HUES48 (cell line): ENCODE measurements at regions not wholly inside any gene's neighbourhood (a gene's known extent, or its start where the extent isn't known, plus 50 kb on each side); places are given as distances from the start of the nearest gene placed in this dataset.

Experiments used
- H3K27ac ChIP-seq: one replicate; pipeline ENCODE4 v1.7.0; 2013; ENCODE audit warnings: low read depth, low read length, inconsistent platforms
- H3K27me3 ChIP-seq: 2 replicates; pipeline ENCODE4 v1.6.1; 2013; ENCODE audit warnings: mild to moderate bottlenecking, low read length; ENCODE audit not compliant: control insufficient read depth, insufficient read depth
- H3K36me3 ChIP-seq: 2 replicates; pipeline ENCODE4 v1.6.1; 2013; ENCODE audit warnings: low read length; ENCODE audit not compliant: control insufficient read depth, insufficient read depth
- H3K4me1 ChIP-seq: 2 replicates; pipeline ENCODE4 v1.6.1; 2013; ENCODE audit warnings: mild to moderate bottlenecking, low read length; ENCODE audit not compliant: control insufficient read depth, insufficient read depth
- H3K4me3 ChIP-seq: 2 replicates; pipeline ENCODE4 v1.5.1; 2013; ENCODE audit warnings: mild to moderate bottlenecking, low read depth, low read length
- H3K9ac ChIP-seq: 2 replicates; pipeline ENCODE4 v1.6.1; 2013; ENCODE audit warnings: mild to moderate bottlenecking, low read depth, low read length, moderate library complexity
- H3K9me3 ChIP-seq: 2 replicates; pipeline ENCODE4 v1.6.1; 2013; ENCODE audit warnings: low read length; ENCODE audit not compliant: control insufficient read depth, insufficient read depth

GRCh38 chr3:145118303-145118702 is 1042.7 kb downstream of the PLOD2 start:
- peaks cover 6% of the 10 kb centered on the region for H3K4me1 ChIP-seq
- H3K9me3 ChIP-seq, result no peaks in the 10 kb centered on the region
- H3K27ac ChIP-seq, result no peak overlapping the region
- H3K9ac ChIP-seq, result no peak overlapping the region
- H3K4me3 ChIP-seq, result no peak overlapping the region
- H3K27me3 ChIP-seq, result no peaks in the 10 kb centered on the region
- H3K36me3 ChIP-seq, result no peaks in the 10 kb centered on the region

DNA sequence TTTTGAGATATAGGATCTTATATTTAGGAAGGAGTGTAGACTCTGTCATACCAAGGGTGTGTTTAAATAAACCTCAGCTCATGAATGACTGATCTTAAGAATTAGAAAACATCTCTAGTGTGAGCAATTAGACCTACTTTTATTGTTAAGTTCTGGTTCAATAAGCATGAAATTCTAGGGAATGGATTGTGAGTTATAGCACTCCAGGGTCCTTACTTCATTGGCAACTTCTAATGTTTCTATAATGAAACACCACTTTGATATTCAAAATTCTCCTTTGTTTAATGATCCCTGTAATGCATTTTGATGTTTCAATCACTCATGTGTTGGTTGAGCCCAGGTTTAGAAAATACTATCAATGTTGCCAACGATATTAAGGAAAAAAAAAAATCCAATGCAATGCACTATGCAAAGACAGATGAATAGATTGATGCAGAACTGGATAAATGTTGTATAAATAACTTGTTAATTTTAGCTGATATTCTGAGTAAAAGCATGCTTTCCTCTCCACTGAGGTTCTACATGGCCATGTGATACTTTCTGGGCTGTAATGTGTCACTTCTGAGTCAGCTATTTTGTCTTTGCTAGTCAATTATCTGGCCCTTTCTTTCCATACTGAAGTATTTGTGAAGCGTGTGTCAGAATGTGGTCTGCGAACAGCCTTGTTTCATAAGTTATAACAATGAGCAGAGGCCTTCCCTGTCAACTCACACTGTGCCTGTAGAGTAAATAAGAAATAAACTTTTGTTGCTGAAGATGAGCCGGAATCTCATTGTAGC is 1035.9 kb downstream of the PLOD2 start:
- no peaks in the 10 kb centered on the region for H3K4me1 ChIP-seq
- H3K4me3 ChIP-seq, result no peak overlapping the region
- no peaks in the 10 kb centered on the region for H3K36me3 ChIP-seq
- H3K9me3 ChIP-seq, result no peaks in the 10 kb centered on the region
- H3K9ac ChIP-seq, result no peak overlapping the region
- H3K27ac ChIP-seq, result no peak overlapping the region
- no peaks in the 10 kb centered on the region for H3K27me3 ChIP-seq

DNA sequence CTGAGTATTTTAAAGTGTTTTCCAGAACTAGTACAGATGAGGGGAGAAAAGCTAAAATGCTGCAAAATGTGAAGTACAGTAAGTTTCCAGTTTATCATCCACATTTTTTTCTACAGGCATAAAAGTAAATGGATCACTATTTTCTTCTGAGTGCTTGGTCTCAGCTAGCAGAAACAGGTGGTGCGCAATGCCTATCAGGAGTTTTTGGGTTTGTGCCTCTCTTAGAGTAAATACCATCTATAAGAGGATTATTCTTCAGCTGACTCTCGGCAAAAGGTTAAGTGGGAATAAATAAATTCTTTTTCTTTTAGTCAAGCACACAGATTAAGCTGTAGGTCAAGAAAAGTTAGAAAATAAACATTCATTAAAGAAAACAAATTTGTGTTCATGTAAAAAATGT is 1027.7 kb downstream of the PLOD2 start:
- Histone ChIP-seq H3K36me3 (no peaks in the 10 kb centered on the region), H3K27ac (no peak overlapping the region), H3K9me3 (no peaks in the 10 kb centered on the region), H3K4me1 (peaks cover 16% of the 10 kb centered on the region), H3K27me3 (no peaks in the 10 kb centered on the region), H3K4me3 (no peak overlapping the region), H3K9ac (no peak overlapping the region)

- H3K4me1 ChIP-seq, result peaks cover 16% of the 10 kb centered on the region
These were observed 1026.2 kb downstream of the PLOD2 start for GRCh38 chr3:145134738-145135137.

DNA sequence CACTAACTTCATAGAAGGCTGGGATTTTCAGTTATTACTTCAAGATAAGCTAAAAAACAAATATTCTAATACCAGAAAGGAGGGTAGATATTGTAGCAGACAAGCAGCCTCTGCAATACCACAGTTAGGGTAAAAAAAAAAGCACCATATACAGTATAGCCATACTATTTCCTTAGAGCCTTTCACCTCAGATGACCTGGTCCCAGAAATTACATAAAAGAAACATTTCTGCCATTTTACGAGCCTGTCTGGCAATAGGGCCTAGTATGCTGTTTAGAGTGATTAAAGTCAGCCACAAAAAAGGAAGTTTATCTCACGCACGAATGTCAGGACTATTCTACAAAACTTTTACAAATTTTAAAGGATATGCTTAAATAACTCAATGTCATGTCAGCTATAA is 1016.6 kb downstream of the PLOD2 start:
- Histone ChIP-seq H3K9me3 (no peaks in the 10 kb centered on the region), H3K9ac (no peak overlapping the region), H3K27ac (no peak overlapping the region), H3K4me3 (no peak overlapping the region), H3K27me3 (no peaks in the 10 kb centered on the region), H3K4me1 (no peaks in the 10 kb centered on the region), H3K36me3 (no peaks in the 10 kb centered on the region)

More at GRCh38 chr3:145134738-145135137, 1026.2 kb downstream of the PLOD2 start:
- no peaks in the 10 kb centered on the region for H3K27me3 ChIP-seq
- peak overlapping the region; percentile 67 for H3K27ac ChIP-seq
- no peak overlapping the region for H3K9ac ChIP-seq
- H3K9me3 ChIP-seq, result no peaks in the 10 kb centered on the region
- H3K4me3 ChIP-seq, result no peak overlapping the region
- no peaks in the 10 kb centered on the region for H3K36me3 ChIP-seq

DNA sequence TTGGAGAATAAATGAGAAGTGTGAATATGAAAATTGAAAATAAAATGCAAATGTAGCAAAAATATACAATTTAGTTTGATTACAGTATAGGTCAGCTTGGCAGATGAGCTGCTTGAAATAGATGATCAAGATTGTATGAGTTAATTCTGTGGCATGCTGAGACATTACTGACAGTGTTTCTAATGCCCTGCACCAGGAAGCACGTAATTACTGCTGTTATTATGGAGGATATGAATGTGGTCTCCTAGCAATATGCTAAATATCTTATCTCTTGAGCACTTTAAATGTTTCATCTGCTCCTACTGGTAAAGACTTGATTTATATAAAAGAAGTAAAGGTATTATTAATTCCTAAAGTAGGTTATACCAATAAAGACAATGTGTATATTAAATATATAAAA is 1015.5 kb downstream of the PLOD2 start:
- H3K9me3 ChIP-seq, result no peaks in the 10 kb centered on the region
- no peak overlapping the region for H3K27ac ChIP-seq
- no peaks in the 10 kb centered on the region for H3K4me1 ChIP-seq
- H3K27me3 ChIP-seq, result no peaks in the 10 kb centered on the region
- H3K9ac ChIP-seq, result no peak overlapping the region
- H3K4me3 ChIP-seq, result no peak overlapping the region
- no peaks in the 10 kb centered on the region for H3K36me3 ChIP-seq

DNA sequence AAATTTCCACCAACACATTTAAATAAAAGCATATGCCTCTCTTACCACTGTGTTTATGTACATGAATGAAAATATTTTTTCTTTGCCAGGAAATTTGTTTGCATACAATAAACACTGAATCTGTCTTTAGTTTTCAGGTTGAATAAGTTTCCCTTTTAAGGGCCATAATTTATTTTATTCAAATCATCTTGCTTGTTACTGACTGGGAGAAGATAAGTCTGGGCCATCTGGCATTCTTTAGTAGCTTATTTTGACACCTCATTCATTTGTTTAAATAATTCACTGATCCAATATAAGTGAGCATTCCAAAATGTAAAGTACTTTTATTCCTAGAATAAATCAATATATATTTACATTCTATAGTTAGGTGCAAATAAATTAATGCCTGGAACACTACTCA is 1001.3 kb downstream of the PLOD2 start:
- no peak overlapping the region for H3K27ac ChIP-seq
- H3K36me3 ChIP-seq, result no peaks in the 10 kb centered on the region
- no peaks in the 10 kb centered on the region for H3K4me1 ChIP-seq
- H3K4me3 ChIP-seq, result no peak overlapping the region
- no peak overlapping the region for H3K9ac ChIP-seq
- no peaks in the 10 kb centered on the region for H3K27me3 ChIP-seq
- H3K9me3 ChIP-seq, result no peaks in the 10 kb centered on the region

DNA sequence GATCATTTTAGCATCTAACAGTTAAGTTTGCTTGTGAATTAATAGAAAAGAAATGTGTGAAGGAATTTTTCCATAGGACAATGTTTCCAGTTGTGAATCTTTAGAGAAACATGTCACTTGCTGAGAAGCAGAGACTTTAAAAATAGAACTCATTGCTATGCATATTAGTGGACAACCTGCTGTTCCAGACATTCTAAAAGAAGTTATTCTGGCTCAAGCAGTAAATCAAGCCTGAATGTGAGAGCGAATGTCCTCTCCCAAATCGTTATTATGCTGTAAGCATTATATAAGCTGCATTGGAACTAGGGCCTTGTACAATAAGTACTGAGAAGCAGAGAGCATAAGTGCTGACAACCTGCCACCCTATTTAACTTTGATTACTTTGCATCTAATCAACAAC is 990.9 kb downstream of the PLOD2 start:
- peaks cover 6% of the 10 kb centered on the region; the same call in 1 of the 2 replicates for H3K4me1 ChIP-seq
- H3K9me3 ChIP-seq, result no peaks in the 10 kb centered on the region
- no peak overlapping the region for H3K27ac ChIP-seq
- H3K9ac ChIP-seq, result no peak overlapping the region
- H3K27me3 ChIP-seq, result no peaks in the 10 kb centered on the region
- H3K36me3 ChIP-seq, result no peaks in the 10 kb centered on the region
- H3K4me3 ChIP-seq, result no peak overlapping the region

GRCh38 chr3:145175626-145176025 is 985.4 kb downstream of the PLOD2 start:
- Histone ChIP-seq H3K36me3 (no peaks in the 10 kb centered on the region), H3K4me3 (no peak overlapping the region), H3K9ac (no peak overlapping the region), H3K27ac (no peak overlapping the region), H3K4me1 (no peaks in the 10 kb centered on the region), H3K9me3 (no peaks in the 10 kb centered on the region), H3K27me3 (no peaks in the 10 kb centered on the region)

- no peaks in the 10 kb centered on the region for H3K36me3 ChIP-seq
- H3K4me3 ChIP-seq, result no peak overlapping the region
- H3K9me3 ChIP-seq, result no peaks in the 10 kb centered on the region
- H3K4me1 ChIP-seq, result peaks cover 10% of the 10 kb centered on the region
- no peak overlapping the region for H3K9ac ChIP-seq
- no peaks in the 10 kb centered on the region for H3K27me3 ChIP-seq
- no peak overlapping the region for H3K27ac ChIP-seq
These were observed 984.1 kb downstream of the PLOD2 start for GRCh38 chr3:145176907-145177306.

GRCh38 chr3:145177828-145178227 is 983.2 kb downstream of the PLOD2 start:
- no peaks in the 10 kb centered on the region for H3K9me3 ChIP-seq
- no peak overlapping the region for H3K9ac ChIP-seq
- no peaks in the 10 kb centered on the region for H3K36me3 ChIP-seq
- H3K27me3 ChIP-seq, result no peaks in the 10 kb centered on the region
- H3K27ac ChIP-seq, result no peak overlapping the region
- peaks cover 20% of the 10 kb centered on the region for H3K4me1 ChIP-seq
- no peak overlapping the region for H3K4me3 ChIP-seq
